ENCODE measurements at regions not wholly inside any gene's neighbourhood (a gene's known extent, or its start where the extent isn't known, plus 50 kb on each side); places are given as distances from the start of the nearest gene placed in this dataset.
A peak's percentile ranks its signal among the peaks of the same experiment; 100 is the strongest.

DNA sequence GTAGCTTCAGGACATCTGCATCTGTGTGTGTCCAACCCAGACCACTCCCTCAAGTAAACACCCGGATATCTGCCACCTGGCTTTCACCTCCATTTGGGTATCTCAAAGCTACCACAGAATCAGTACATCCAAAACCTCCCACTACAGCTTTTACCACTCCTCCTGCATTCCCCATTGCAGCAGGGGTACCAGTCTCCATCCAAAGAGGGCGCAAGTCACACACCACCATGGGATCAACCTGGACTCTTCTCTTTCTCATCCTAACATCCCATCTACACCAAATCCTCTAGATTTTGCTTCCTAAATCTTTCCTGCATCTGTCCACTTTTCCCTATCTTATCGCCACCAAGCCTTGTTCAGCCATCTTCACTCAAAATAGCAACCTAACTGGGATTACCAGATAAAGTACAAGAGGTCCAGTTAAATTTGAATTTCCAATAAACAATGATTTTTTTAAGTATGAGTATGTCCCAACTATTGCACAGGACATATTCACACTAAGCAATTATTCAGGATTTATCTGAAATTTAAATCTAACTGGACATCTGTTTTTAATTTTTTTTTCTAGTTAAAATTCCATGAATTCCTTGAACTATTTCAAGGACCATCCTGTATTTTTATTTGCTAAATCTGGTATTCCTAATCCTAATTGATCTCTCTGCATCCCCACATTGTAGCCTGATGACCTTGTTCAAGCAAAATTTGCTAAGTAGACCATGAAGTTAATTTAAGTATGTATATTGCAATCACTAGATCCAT, 164.3 kb upstream of the MLN start:
- DNase-seq, result no peak

- DNase-seq, result no peak
Observed at GRCh38 chr6:33967265-33967767, 163.5 kb upstream of the MLN start.

- no peak for DNase-seq
Observed at GRCh38 chr6:33966536-33966935, 162.7 kb upstream of the MLN start.

DNA sequence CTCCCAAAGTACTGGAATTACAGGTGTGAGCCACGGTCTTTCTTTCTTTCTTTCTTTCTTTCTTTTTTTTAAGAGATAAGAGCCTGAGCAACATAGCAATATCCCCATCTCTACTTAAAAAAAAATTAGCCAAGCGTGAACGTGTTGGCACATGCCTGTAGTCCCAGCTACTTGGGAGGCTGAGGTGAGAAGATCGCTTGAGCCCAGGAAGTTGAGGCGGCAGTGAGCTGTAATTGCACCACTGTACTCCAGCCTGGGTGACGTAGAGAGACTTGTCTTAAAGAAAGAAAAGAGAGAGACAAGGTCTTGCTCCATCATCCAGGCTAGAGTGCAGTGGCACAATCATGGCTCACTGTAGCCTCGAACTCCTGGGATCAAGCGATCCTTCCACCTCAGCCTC, 162.0 kb upstream of the MLN start:
- no peak for DNase-seq

- no peak for DNase-seq
Observed at GRCh38 chr6:33964387-33964786, 160.6 kb upstream of the MLN start.

- DNase-seq, result no peak
Observed at GRCh38 chr6:33963136-33963750, 159.4 kb upstream of the MLN start.

DNA sequence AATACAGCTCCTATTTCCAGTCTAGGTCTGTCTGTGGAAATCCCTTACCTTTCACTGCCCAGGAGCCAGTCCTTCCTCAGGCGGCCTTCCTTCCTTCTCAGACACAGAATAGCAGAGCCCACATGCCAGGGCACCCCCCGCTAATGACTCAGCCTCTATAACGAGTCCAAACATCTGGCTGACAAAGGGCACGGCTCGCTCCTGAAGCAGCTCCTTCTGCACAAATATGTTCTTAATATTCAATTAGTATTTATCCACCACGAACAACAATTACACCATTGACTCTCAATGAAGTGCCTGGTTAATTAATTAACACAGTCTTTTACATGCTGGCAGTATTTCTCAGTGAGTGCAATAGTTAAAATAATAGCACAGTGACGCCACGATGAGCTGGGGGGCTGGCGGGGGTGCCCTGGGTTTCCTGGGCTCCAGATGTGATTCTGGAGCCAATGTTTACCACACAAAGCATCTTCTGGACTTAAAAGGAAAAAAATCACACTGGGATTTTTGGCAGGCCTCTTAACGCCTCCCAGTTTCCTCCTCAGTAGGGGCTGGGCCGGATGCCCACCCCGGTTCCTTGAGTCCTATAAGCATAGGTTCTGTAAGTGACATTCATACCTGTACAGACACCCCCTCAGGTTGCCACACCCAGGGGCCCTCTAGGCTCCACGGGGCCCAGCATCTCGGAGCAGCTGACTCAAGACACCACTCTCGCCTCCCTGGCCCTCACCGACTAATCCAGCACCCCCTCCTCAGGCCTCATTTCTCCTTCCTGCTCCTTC, 158.6 kb upstream of the MLN start:
- no peak for DNase-seq

DNA sequence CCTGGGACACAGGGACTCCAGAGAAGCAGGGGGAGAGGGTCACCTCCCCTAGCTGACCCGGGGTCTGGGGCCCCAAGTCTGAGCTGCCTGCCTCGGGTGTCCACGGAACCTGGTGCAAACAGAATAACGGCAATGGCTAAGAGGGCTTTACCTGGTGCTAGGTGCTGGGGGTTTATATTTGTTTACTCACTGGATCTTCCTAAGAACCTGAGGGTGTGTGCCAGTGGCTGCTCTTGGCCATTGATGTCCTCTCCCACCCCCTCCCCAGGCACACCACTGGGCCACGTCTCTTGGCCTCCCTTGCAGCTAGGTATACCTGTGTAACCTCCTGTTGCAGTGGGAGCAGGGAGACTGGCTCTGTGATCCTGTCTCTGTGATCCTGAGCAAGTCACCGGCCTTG, 157.9 kb upstream of the MLN start:
- DNase-seq, result no peak

- no peak for DNase-seq
Observed at GRCh38 chr6:33960345-33961313, 156.8 kb upstream of the MLN start.

DNA sequence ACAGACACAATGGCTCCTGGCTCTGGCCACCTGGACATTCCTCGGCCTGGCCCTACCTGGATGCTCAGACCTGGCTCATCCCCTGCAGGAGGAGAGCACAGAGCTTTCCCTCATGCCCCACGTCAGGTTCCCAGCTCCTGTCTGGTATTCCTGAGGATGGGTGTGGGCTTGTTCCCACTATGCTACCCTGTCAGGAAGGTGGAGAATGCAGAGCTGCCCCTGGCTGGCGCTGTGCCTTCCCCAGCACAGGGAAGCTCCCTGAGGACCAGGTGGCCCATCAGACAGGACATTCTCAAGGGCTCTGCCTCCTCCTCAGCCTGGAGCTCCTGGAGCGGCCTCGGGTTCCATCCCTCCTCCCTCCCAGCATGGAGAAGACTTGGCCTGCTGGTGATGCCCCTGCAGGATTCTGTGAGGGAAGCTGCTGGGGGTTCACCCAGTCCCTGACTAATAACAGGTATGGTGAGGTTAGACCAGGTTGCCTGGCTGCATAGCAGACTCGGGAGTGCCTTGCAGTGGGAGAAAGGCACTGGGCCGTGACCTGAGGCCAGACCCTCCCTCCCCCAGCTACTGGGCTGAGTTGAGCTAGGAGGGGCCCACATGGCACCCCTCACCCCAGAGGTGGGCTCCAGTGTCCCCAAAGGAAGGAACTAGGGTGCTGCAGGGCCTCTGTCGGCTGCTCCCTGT, 156.0 kb upstream of the MLN start:
- DNase-seq, result no peak

GRCh38 chr6:33959329-33959651, 155.5 kb upstream of the MLN start:
- no peak for DNase-seq

- peak; percentile 8 for DNase-seq
Observed at GRCh38 chr6:33958526-33959328, 154.9 kb upstream of the MLN start.

GRCh38 chr6:33957892-33958525, 154.2 kb upstream of the MLN start:
- no peak for DNase-seq

GRCh38 chr6:33957131-33957891, 153.5 kb upstream of the MLN start:
- DNase-seq, result no peak

DNA sequence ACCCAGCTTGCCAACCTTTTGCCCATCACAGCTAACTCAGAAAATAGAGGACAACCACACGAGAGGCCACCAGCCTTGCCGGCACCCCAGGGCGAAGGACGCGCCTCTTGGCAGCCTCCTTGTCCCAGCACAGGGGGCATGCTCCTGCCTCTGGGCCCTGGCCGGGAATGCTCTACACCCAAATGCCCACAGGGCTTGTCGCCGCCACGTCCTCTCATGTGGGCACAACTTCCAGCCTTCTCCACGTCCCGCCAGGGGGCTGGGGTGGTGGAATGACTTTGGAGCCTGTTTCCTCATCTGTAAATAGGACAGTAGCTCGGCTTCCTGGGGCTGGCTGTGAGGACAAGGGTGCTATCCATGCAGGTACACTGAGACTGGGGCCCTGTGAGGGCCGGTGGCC, 152.4 kb upstream of the MLN start:
- no peak for DNase-seq

- DNase-seq, result no peak
Observed at GRCh38 chr6:33955566-33955965, 151.8 kb upstream of the MLN start.

GRCh38 chr6:33954453-33954852, 150.7 kb upstream of the MLN start:
- DNase-seq, result no peak

GRCh38 chr6:33953171-33953570, 149.4 kb upstream of the MLN start:
- no peak for DNase-seq

GRCh38 chr6:33952016-33952415, 148.2 kb upstream of the MLN start:
- DNase-seq, result no peak

Measured in CD4-positive, alpha-beta T cell treated with Interleukin-6 for 4 hours (primary cell).